ENCODE measurements at regions not wholly inside any gene's neighbourhood (a gene's known extent, or its start where the extent isn't known, plus 50 kb on each side); places are given as distances from the start of the nearest gene placed in this dataset.
"Not testable (repeated sequence)": the region's sequence is repeated elsewhere in the genome, so short reads cannot be mapped to it uniquely, and the experiment has no call there.

DNA sequence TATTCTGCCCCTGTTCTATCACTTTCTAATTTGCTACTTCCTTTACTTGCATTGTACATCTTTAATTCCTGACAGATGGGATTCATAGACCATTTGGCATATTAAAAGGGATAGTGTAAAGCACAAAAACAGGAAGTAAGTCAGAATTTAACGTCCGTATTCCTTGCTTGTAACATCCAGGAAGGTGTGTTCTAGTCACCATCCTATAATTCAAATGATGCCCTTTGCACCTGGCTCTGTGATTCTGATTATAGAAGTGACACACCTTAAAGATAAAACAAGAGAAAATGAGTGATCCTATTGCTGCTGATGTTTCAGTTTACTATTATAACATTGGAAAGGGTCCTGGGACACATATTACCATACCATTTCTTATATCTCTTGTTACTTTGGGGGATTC, 238.7 kb upstream of the NR3C2 start:
- DNase-seq (ENCODE audit: low spot score), result no peak
- FAIRE-seq, result no peak

- DNase-seq (ENCODE audit: low spot score), result no peak
- no peak for FAIRE-seq
Measured at GRCh38 chr4:148676344-148676743, 234.1 kb upstream of the NR3C2 start.

DNA sequence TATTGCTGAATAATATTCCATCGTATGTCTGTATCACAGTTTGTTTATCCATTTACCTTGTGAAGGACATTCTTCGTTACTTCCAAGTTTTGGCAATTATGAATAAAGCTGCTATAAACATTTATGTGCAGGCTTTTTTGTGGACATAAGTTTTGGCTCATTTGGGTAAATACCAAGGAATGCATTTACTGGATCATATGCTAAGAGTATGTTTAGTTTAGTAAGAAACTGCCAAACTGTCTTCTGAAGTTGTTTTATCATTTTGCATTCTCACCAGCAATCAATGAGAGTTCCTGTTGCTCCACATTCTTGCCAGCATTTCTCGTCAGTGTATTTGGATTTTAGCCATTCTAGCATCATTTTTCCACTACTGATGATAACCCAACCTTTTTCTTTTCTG, 232.7 kb upstream of the NR3C2 start:
- DNase-seq (ENCODE audit: low spot score) (no peak), FAIRE-seq (no peak)

DNA sequence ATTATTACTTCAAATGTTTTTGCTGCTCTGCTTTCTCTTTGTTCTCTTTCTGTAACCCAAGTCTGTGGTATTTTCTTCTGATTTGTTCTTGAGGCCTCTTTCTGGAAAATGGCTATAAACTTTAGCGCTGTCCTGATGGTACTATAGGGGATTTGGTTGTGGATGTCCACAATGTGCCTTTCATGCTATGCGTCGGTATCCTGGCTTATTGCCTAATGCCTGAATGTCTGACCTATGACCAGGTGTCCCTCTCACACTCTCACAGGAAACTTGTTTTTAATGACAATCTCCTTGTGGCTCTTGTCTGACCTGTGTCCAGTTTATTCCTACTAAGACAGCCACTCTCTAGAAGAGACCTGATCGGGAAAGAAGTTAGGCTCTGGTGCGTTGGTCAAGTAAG, 222.4 kb upstream of the NR3C2 start:
- no peak for FAIRE-seq

GRCh38 chr4:148654131-148654530, 211.9 kb upstream of the NR3C2 start:
- DNase-seq (ENCODE audit: low spot score) (no peak), FAIRE-seq (no peak)

More for the DNA sequence above, 222.4 kb upstream of the NR3C2 start:
- DNase-seq (ENCODE audit: low spot score), result no peak

DNA sequence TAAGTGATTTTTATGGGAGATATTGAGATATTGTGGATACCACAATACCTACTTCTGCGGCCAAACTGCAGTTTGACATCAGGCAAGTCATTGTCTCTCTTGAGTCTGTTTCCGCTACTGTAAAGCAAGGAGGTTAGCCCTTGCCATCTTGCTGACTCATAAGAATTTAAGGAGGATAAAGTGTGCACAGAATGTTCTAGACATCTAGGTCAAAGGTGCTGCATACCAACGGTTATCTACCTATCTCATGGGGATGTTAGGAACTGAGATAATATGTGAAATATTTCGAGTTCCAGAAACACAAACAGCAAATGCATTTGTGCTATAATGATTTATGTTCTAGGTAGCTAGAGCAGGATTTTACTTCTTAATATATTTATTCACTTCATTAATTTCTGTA, 211.5 kb upstream of the NR3C2 start:
- FAIRE-seq, result no peak
- no peak for DNase-seq (ENCODE audit: low spot score)

- no peak for FAIRE-seq
- DNase-seq (ENCODE audit: low spot score), result no peak
Measured at GRCh38 chr4:148651991-148652390, 209.8 kb upstream of the NR3C2 start.

- FAIRE-seq, result no peak
- DNase-seq (ENCODE audit: low spot score), result no peak
Measured at GRCh38 chr4:148649652-148650331, 207.6 kb upstream of the NR3C2 start.

GRCh38 chr4:148643851-148644250, 201.6 kb upstream of the NR3C2 start:
- no peak for DNase-seq (ENCODE audit: low spot score)
- no peak for FAIRE-seq

GRCh38 chr4:148642907-148643306, 200.7 kb upstream of the NR3C2 start:
- no peak for DNase-seq (ENCODE audit: low spot score)
- no peak for FAIRE-seq

DNA sequence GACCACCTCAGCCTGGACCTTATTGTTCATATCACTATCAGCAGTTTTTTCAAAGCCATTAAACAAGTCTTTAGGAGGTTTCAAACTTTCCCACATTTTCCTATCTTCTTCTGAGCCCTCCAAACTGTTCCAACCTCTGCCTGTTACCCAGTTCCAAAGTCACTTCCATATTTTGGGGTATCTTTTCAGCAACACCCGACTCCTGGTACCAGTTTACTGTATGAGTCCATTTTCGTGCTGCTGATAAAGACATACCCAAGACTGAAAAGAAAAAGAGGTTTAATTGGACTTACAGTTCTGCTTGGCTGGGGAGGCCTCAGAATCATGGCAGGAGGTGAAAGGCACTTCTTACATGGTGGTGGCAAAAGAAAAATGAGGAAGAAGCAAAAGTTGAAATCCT, 195.9 kb upstream of the NR3C2 start:
- DNase-seq (ENCODE audit: low spot score); FAIRE-seq: not testable (repeated sequence)

- DNase-seq (ENCODE audit: low spot score); FAIRE-seq: not testable (repeated sequence)
Measured at GRCh38 chr4:148637453-148637852, 195.2 kb upstream of the NR3C2 start.

DNA sequence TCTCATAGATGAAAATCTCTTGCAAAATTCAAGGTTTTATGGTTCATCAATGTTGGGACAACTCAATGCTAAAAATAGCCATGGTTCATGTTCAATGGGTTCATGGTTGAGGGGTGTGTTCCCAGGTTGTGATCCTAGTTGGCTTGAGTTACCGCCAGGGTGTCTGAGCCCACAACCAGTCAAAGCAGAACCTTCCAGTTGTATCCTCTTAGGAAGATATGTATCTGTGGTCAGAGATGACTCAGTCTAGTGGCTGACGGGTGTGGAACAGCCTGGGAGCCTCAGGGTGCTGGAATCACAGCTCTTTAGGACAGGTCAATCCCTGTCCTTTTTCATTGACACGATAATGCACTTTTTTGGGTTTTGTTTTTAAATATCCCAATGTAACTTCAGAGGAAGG, 192.3 kb upstream of the NR3C2 start:
- no peak for FAIRE-seq

DNA sequence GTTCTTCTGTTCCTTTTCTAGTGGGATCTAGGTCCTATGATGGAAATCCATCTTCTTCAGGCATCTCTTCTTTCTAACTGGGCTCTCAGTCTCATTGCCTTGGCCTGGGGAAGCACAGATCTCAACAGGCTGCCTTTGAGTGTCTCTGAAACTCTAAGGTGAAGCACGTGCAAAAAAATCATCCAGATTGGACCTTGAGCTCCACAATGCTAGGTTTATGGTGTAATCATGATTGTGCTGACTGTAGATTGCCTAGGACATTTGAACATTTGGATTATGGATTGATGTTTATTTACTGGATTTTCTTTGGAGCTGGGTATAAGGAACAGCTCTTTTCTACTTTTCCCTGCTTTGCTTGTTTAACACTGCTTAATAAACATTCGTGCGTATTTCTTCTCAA, 191.5 kb upstream of the NR3C2 start:
- no peak for DNase-seq (ENCODE audit: low spot score)
- no peak for FAIRE-seq

More for the DNA sequence above, 192.3 kb upstream of the NR3C2 start:
- peak; percentile 42 for DNase-seq (ENCODE audit: low spot score)

DNA sequence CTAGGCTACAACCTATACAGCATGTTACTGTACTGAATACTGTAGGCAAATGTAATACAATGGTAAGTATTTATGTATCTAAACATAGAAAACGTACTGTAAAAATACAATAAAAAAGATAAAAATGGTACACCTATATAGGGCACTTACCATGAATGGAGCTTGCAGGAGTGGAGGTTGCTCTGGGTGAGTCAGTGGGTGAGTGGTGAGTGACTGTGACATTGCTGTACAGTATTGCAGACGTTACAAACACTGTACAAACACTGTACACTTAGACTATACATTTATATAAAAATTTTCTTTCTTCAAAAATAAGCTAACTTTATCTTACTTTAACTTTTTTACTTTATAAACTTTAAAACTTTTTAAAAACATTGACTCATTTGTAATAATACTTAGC, 190.3 kb upstream of the NR3C2 start:
- DNase-seq (ENCODE audit: low spot score) (no peak), FAIRE-seq (no peak)

DNA sequence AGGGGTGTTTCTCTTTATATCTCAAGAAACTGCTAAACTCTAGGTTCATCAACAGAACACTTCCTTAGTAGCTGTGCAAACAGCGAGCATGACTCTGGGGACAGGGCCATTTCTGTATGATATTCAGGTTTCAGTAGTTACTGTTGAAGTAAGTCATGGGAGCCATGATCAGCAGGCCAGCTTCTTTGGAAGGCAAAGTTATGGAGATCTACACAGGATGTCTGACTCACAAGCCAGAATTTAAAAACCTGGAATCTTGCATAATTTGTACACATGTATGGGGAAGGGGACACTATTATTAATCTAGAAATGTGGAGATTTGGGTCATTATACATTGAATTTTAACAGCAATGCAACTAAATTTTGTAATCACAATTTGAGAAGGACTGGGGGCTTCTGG, 187.8 kb upstream of the NR3C2 start:
- no peak for DNase-seq (ENCODE audit: low spot score)
- FAIRE-seq, result no peak

GRCh38 chr4:148618856-148619255, 176.6 kb upstream of the NR3C2 start:
- DNase-seq (ENCODE audit: low spot score) (no peak), FAIRE-seq (no peak)

DNA sequence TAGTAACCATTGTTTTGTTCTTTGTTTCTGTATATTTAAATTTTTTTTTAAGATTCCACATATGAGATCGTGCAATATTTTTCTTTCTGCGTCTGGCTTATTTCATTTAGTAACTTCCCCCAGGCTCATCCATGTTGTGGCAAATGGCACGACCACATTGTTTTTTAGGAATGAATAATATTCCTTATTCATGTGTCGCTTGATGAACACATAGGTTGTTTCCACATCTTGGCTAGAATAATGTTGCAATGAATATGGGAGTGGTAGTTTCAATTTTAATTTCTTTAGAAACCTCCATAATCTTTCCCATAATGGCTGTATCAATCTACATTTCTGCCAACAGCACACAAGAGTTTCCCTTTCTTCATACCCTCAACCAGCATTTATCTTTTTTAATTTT, 166.8 kb upstream of the NR3C2 start:
- DNase-seq (ENCODE audit: low spot score) (no peak), FAIRE-seq (no peak)

DNA sequence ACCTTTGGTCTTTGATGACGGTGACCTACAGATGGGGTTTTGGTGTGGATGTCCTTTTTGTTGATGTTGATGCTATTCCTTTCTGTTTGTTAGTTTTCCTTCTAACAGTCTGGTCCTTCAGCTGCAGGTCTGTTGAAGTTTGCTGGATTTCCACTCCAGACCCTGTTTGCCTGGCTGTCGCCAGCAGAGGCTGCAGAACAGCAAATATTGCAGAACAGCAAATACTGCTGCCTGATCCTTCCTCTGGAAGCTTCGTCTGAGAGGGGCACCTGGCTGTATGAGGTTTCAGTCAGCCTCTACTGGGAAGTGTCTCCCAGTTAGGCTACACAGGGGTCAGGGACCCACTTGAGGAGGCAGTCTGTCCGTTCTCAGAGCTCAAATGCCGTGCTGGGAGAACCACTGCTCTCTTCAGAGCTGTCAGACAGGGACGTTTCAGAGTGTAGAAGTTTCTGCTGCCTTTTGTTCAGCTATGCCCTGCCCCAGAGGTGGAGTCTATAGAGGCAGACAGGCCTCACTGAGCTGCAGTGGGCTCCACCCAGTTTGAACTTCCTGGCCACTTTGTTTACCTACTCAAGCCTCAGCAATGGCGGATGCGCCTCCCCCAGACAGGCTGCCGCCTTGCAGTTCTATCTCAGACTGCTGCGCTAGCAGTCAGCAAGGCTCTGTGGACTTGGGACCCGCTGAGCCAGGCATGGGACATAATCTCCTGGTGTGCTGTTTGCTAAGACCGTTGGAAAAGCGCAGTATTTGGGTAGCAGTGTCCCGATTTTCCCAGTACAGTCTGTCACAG, 156.4 kb upstream of the NR3C2 start:
- not testable (repeated sequence) for FAIRE-seq; DNase-seq (ENCODE audit: low spot score)

DNA sequence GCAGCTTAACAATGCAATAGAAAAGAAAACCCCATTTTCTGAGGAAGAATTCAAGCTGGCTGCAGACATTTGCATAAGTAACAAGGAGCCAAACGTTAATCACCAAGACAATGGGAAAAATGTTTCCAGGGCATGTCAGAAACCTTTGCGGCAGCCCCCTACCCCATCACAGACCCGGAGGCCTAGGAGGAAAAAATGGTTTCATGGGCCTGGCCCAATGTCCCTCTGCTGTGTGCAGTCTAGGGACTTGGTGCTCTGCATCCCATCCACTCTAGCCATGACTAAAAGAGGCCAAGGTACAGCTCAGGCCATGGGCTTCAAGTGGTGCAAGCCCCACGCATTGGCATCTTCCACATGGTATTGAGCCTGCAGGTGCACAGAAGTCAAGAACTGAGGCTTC, 147.0 kb upstream of the NR3C2 start:
- no peak for FAIRE-seq

DNA sequence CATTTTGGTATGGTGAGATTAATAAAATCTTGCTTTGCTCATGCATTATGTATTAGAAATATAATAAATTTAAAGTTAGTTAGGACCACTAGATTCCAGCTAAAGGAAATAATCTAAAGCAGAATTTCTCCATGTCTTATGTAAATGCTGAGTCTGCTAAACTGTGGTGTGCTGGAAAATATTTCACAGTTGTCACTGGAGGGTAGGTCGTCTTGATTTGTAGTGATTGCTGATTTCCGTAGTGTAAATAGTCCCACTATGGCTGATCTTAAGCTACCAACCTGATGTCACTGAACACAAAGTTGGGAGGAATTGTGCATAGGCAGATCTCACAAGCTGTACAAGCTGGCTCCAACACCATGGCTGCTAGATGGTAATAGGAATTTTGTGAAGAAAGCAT, 133.4 kb upstream of the NR3C2 start:
- no peak for FAIRE-seq
- no peak for DNase-seq (ENCODE audit: low spot score)

More for the DNA sequence above, 147.0 kb upstream of the NR3C2 start:
- DNase-seq (ENCODE audit: low spot score), result no peak

- DNase-seq (ENCODE audit: low spot score) (no peak), FAIRE-seq (no peak)
Measured at GRCh38 chr4:148574911-148575310, 132.7 kb upstream of the NR3C2 start.

- no peak for DNase-seq (ENCODE audit: low spot score)
Measured at GRCh38 chr4:148574502-148574901, 132.3 kb upstream of the NR3C2 start.

More at GRCh38 chr4:148574502-148574901, 132.3 kb upstream of the NR3C2 start:
- no peak for FAIRE-seq

Data from urothelium cell line (cell line).